OCI-LY7 (cell line): ENCODE measurements at regions not wholly inside any gene's neighbourhood (a gene's known extent, or its start where the extent isn't known, plus 50 kb on each side); places are given as distances from the start of the nearest gene placed in this dataset.

ENCODE experiments used
- BruUV-seq: library from RNA; stranded (reverse); fragments of 400-500 nt; replicated peaks from 2 replicates; lab custom pipeline; 2021; lab: Mats Ljungman, UMichigan
- CTCF ChIA-PET: fragments of 300-600 bp; sonication (Branson Sonifier 250); formaldehyde crosslinking; loops from one replicate; lab custom pipeline; 2022; ENCODE audit warnings: antibody characterized with exemption; ENCODE audit not compliant: unreplicated experiment; lab: Charles Lee
- POLR2A ChIA-PET: fragments of 300-600 bp; sonication (Branson Sonifier 250); formaldehyde crosslinking; loops from one replicate; lab custom pipeline; 2022; ENCODE audit warnings: antibody characterized with exemption; lab: Charles Lee
- DNase-seq: peaks from one replicate; pipeline ENCODE4 v3.0.0-alpha.2; 2015; ENCODE audit warnings: low spot score
- H2AFZ ChIP-seq: fragments of 200-600 bp; sonication (generic), shearing (Covaris generic); 2 replicates; pipeline ENCODE4 v1.6.1; 2014; ENCODE audit warnings: mild to moderate bottlenecking, antibody characterized with exemption, low read length, moderate library complexity
- H3K27ac ChIP-seq: fragments of 200-600 bp; sonication (generic); 2 replicates; pipeline ENCODE4 v1.5.1; 2014; ENCODE audit warnings: mixed run types, low read depth, mild to moderate bottlenecking, moderate library complexity, low read length, inconsistent platforms; ENCODE audit not compliant: poor library complexity, severe bottlenecking
- H3K36me3 ChIP-seq: fragments of 200-600 bp; sonication (generic); 2 replicates; pipeline ENCODE4 v1.6.1; 2014; ENCODE audit warnings: mild to moderate bottlenecking, antibody characterized with exemption, low read length, moderate library complexity, mixed read lengths; ENCODE audit not compliant: insufficient read depth
- H3K4me1 ChIP-seq: fragments of 200-600 bp; sonication (generic); 2 replicates; pipeline ENCODE4 v1.5.1; 2014; ENCODE audit warnings: mild to moderate bottlenecking, low read length; ENCODE audit not compliant: insufficient read depth, poor library complexity, severe bottlenecking
- H3K4me2 ChIP-seq: fragments of 200-600 bp; sonication (generic); 2 replicates; pipeline ENCODE4 v1.6.1; 2014; ENCODE audit warnings: mild to moderate bottlenecking, low read length
- H3K4me3 ChIP-seq: fragments of 200-600 bp; sonication (generic); 2 replicates; pipeline ENCODE4 v1.5.1; 2014; ENCODE audit warnings: mild to moderate bottlenecking, low read depth, low read length; ENCODE audit not compliant: poor library complexity, severe bottlenecking
- H3K79me2 ChIP-seq: fragments of 200-600 bp; sonication (generic); 2 replicates; pipeline ENCODE4 v1.6.1; 2016; ENCODE audit warnings: low read depth, mild to moderate bottlenecking, low read length, moderate library complexity, mixed read lengths; ENCODE audit not compliant: insufficient read depth
- H3K9me2 ChIP-seq: fragments of 200-600 bp; sonication (generic); 2 replicates; pipeline ENCODE4 v1.6.1; 2016; ENCODE audit warnings: mild to moderate bottlenecking, low read length, mixed read lengths; ENCODE audit not compliant: insufficient read depth
- H3K9me3 ChIP-seq: fragments of 200-600 bp; sonication (generic); 2 replicates; pipeline ENCODE4 v1.6.1; 2014; ENCODE audit warnings: mild to moderate bottlenecking, mixed run types, low read length, mixed read lengths
- H4K20me1 ChIP-seq: fragments of 200-600 bp; sonication (generic); 2 replicates; pipeline ENCODE4 v1.6.1; 2014; ENCODE audit warnings: mild to moderate bottlenecking, antibody characterized with exemption, low read length, moderate library complexity, mixed read lengths; ENCODE audit not compliant: insufficient read depth
- CTCF ChIP-seq: fragments of 200-600 bp; sonication (generic); conservative IDR thresholded peaks from 2 replicates; pipeline ENCODE4 v1.5.1; 2014; ENCODE audit warnings: mild to moderate bottlenecking, antibody characterized with exemption, low read length, moderate library complexity, mixed read lengths
- EZH2phosphoT487 ChIP-seq: fragments of 200-600 bp; sonication (generic); IDR thresholded peaks from 2 replicates; pipeline ENCODE4 v1.6.1; 2018; ENCODE audit warnings: low read depth, borderline replicate concordance, mild to moderate bottlenecking, mixed run types, antibody characterized with exemption, low read length, moderate library complexity, mixed read lengths
- intact Hi-C: fragments of 100-400 bp; cut with micrococcal nuclease; formaldehyde crosslinking; loops from one replicate; pipeline ENCODE4 v1.10.0; 2022; ENCODE audit not compliant: unreplicated experiment

- CTCF ChIA-PET, result no interaction called here
- DNase-seq, result no peak
- Histone ChIP-seq H3K4me1 (no peaks in the 10 kb centered on the region), H3K9me2 (no peaks in the 10 kb centered on the region), H3K9me3 (no peaks in the 10 kb centered on the region), H4K20me1 (no peaks in the 10 kb centered on the region), H3K4me2 (no peak overlapping the region), H3K36me3 (no peaks in the 10 kb centered on the region), H3K4me3 (no peak overlapping the region), H2AFZ (no peak overlapping the region), H3K79me2 (no peaks in the 10 kb centered on the region), H3K27ac (no peak overlapping the region)
- intact Hi-C loops, result no loop called here
- TF ChIP-seq EZH2phosphoT487 (no peak), CTCF (no peak)
- BruUV-seq, result no TSS peak
- POLR2A ChIA-PET, result no interaction called here
These were observed 1038.0 kb downstream of the SOCS6 start for GRCh38 chr18:71326826-71327225.

- no peaks in the 10 kb centered on the region for H3K9me3 ChIP-seq
- TF ChIP-seq CTCF, result no peak
- TF ChIP-seq EZH2phosphoT487, result no peak
- no TSS peak for BruUV-seq
- no peak overlapping the region for H2AFZ ChIP-seq
- H3K36me3 ChIP-seq, result no peaks in the 10 kb centered on the region
- no peaks in the 10 kb centered on the region for H3K4me1 ChIP-seq
- H4K20me1 ChIP-seq, result no peaks in the 10 kb centered on the region
- H3K4me2 ChIP-seq, result no peak overlapping the region
- H3K9me2 ChIP-seq, result no peaks in the 10 kb centered on the region
- ChIA-PET CTCF (no interaction called here), POLR2A (interaction anchor here (0.6 kb wide), 1 partner anchor 90 kb away, joined by 3 read pairs; no protein-coding TSS in a partner anchor)
- intact Hi-C loops, result no loop called here
- H3K79me2 ChIP-seq, result no peaks in the 10 kb centered on the region
- no peak for DNase-seq
- H3K27ac ChIP-seq, result no peak overlapping the region
- no peak overlapping the region for H3K4me3 ChIP-seq
These were observed 1035.5 kb downstream of the SOCS6 start for GRCh38 chr18:71324356-71324755.

GRCh38 chr18:71322201-71322600, 1033.4 kb downstream of the SOCS6 start:
- no peaks in the 10 kb centered on the region for H3K9me3 ChIP-seq
- intact Hi-C loops, result no loop called here
- H4K20me1 ChIP-seq, result no peaks in the 10 kb centered on the region
- H3K4me2 ChIP-seq, result no peak overlapping the region
- BruUV-seq, result no TSS peak
- TF ChIP-seq CTCF (no peak), EZH2phosphoT487 (no peak)
- H3K36me3 ChIP-seq, result no peaks in the 10 kb centered on the region
- H2AFZ ChIP-seq, result no peak overlapping the region
- no peaks in the 10 kb centered on the region for H3K4me1 ChIP-seq
- no peaks in the 10 kb centered on the region for H3K9me2 ChIP-seq
- ChIA-PET POLR2A (no interaction called here), CTCF (no interaction called here)
- H3K27ac ChIP-seq, result no peak overlapping the region
- no peak overlapping the region for H3K4me3 ChIP-seq
- DNase-seq, result no peak
- H3K79me2 ChIP-seq, result no peaks in the 10 kb centered on the region
